Neural crest cell (in vitro differentiated cells): ENCODE measurements at regions not wholly inside any gene's neighbourhood (a gene's known extent, or its start where the extent isn't known, plus 50 kb on each side); places are given as distances from the start of the nearest gene placed in this dataset.

ENCODE experiments used
- DNase-seq: peaks from one replicate; pipeline ENCODE4 v3.0.0; 2021; ENCODE audit warnings: low read depth, mixed read lengths, low spot score
- H3K27ac Mint-ChIP-seq: one replicate; pipeline ENCODE4 v1.8.0; 2021; ENCODE audit warnings: mild to moderate bottlenecking, mixed read lengths; ENCODE audit not compliant: unreplicated experiment
- H3K27me3 Mint-ChIP-seq: 2 replicates; pipeline ENCODE4 v1.8.0; 2021; ENCODE audit warnings: low read depth, mild to moderate bottlenecking, mixed read lengths
- H3K36me3 Mint-ChIP-seq: 2 replicates; pipeline ENCODE4 v1.8.0; 2021; ENCODE audit warnings: low read depth, mild to moderate bottlenecking, mixed read lengths
- H3K4me1 Mint-ChIP-seq: 2 replicates; pipeline ENCODE4 v1.8.0; 2021; ENCODE audit warnings: mixed read lengths
- H3K4me3 Mint-ChIP-seq: one replicate; pipeline ENCODE4 v1.8.0; 2021; ENCODE audit warnings: mild to moderate bottlenecking, mixed read lengths
- H3K9me3 Mint-ChIP-seq: 2 replicates; pipeline ENCODE4 v1.8.0; 2021; ENCODE audit warnings: mixed read lengths
- CTCF ChIP-seq: fragments of 200-600 bp; sonication (generic); conservative IDR thresholded peaks from 2 replicates; pipeline ENCODE4 v1.5.0; 2021; ENCODE audit warnings: antibody characterized with exemption, mild to moderate bottlenecking

GRCh38 chr16:85252461-85252860 is 140.2 kb upstream of the CIBAR2 start:
- no peak for DNase-seq
- Mint-ChIP-seq H3K4me3 (no peak overlapping the region), H3K36me3 (no peaks in the 10 kb centered on the region), H3K27me3 (peaks cover 16% of the 10 kb centered on the region), H3K27ac (no peak overlapping the region), H3K4me1 (no peaks in the 10 kb centered on the region), H3K9me3 (no peaks in the 10 kb centered on the region)
- TF ChIP-seq CTCF, result no peak

GRCh38 chr16:85253084-85253941 is 141.0 kb upstream of the CIBAR2 start:
- peak; percentile 77 for DNase-seq
- H3K4me1 Mint-ChIP-seq, result peaks cover 6% of the 10 kb centered on the region
- H3K9me3 Mint-ChIP-seq, result no peaks in the 10 kb centered on the region
- H3K4me3 Mint-ChIP-seq, result no peak overlapping the region
- TF ChIP-seq CTCF, result peak; percentile 94
- no peaks in the 10 kb centered on the region for H3K36me3 Mint-ChIP-seq
- peaks cover 16% of the 10 kb centered on the region for H3K27me3 Mint-ChIP-seq
- no peak overlapping the region for H3K27ac Mint-ChIP-seq

- H3K4me3 Mint-ChIP-seq, result no peak overlapping the region
- H3K36me3 Mint-ChIP-seq, result no peaks in the 10 kb centered on the region
- H3K4me1 Mint-ChIP-seq, result peaks cover 10% of the 10 kb centered on the region
- H3K27me3 Mint-ChIP-seq, result peaks cover 12% of the 10 kb centered on the region
- no peak for TF ChIP-seq CTCF
- no peak overlapping the region for H3K27ac Mint-ChIP-seq
- no peak for DNase-seq
- no peaks in the 10 kb centered on the region for H3K9me3 Mint-ChIP-seq
Observed at GRCh38 chr16:85254051-85254450, 141.8 kb upstream of the CIBAR2 start.

DNA sequence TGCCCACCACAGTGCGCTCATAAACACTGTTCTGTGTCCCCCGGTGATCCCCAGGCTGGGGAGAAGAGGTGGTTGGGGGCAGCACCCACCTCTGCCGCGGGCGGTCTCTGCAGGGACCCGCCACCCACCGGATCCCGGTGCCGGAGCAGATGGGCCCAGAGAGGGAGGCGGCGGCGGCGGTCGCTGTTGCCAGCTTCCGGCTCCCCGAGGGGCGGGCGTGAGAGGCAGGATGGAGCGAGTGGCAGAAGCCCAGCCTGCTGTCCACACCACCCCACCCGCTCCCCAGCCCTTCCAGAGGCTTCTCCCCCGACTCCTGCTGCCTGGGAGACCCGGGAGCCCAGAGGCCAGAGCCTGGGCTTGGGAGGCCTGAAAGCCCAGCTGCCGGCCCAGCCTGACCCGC is 142.6 kb upstream of the CIBAR2 start:
- no peak for DNase-seq
- TF ChIP-seq CTCF, result no peak
- Mint-ChIP-seq H3K27me3 (peaks cover 18% of the 10 kb centered on the region), H3K4me1 (peaks cover 19% of the 10 kb centered on the region), H3K4me3 (no peak overlapping the region), H3K27ac (no peak overlapping the region), H3K9me3 (no peaks in the 10 kb centered on the region), H3K36me3 (no peaks in the 10 kb centered on the region)

DNA sequence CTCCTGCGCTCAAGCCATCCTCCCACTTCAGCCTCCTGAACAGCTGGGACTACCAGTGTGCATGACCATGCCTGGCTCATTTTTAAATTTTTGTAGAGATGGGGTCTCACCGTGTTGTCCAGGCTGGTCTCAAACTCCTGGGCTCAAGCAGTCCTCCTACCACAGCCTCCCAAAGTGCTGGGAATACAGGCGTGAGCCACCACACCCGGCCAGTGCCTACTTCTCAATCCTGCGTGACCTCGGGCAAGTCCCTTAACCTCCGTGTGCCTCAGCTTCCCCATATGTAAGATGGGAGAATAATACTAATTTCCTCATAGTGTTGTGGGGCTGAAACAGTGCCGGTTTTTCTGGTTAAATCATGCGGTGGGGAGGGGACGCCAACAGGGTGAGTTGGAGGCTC is 143.5 kb upstream of the CIBAR2 start:
- H3K9me3 Mint-ChIP-seq, result no peaks in the 10 kb centered on the region
- H3K4me3 Mint-ChIP-seq, result no peak overlapping the region
- DNase-seq, result no peak
- no peaks in the 10 kb centered on the region for H3K36me3 Mint-ChIP-seq
- TF ChIP-seq CTCF, result no peak
- peaks cover 19% of the 10 kb centered on the region for H3K4me1 Mint-ChIP-seq
- peaks cover 18% of the 10 kb centered on the region for H3K27me3 Mint-ChIP-seq
- no peak overlapping the region for H3K27ac Mint-ChIP-seq
